Astrocyte (in vitro differentiated cells and primary cell): ENCODE measurements at regions not wholly inside any gene's neighbourhood (a gene's known extent, or its start where the extent isn't known, plus 50 kb on each side); places are given as distances from the start of the nearest gene placed in this dataset.

Experiments used
- EZH2 ChIP-seq: IDR thresholded peaks from 2 replicates; pipeline ENCODE4 v1.6.1; 2012; ENCODE audit warnings: mild to moderate bottlenecking, low read length, inconsistent platforms; ENCODE audit not compliant: insufficient read depth
- TF ChIP-seq, protein P1 (sequence below): IDR thresholded peaks from 2 replicates; pipeline ENCODE4 v1.5.1; 2011; ENCODE audit warnings: low read depth, mild to moderate bottlenecking, inconsistent platforms, low read length, moderate library complexity; ENCODE audit not compliant: insufficient read depth

DNA sequence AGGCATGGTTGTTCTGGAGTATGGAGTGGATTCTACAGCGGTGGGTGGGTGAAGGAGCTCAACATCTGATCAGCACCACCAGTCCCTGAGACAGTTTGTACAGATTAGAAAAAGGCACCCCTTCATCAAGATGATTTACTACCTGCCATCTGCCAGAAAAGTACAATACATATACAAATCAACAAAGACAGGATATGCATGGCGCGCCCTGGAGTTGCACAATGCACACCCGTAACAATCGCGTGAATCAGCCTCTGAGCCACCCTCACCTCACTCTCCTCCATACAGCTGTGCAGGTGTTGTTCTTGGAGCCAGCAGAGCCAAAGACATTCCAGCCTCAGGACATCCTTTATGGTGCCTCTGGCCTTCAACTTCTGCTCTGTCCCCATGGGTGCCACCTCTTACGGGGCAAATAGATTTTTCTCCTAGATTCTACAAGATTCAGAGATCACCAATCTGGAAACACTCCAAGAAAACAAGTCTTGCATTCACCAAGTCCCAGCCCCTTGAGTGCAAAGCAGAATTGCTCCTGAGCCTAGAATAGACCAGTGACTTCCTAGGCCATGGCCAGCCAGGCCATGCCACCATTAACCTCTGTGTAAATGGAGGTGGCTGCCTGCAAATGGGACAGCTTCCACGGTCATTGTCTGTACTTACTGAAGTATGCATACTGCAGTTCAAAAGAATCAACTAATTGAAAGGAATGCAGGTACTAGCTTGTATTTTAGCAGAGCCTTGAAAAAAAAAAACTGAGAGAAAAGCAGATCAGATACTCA, 490.9 kb downstream of the SOX6 start:
- TF ChIP-seq, protein P1, sequence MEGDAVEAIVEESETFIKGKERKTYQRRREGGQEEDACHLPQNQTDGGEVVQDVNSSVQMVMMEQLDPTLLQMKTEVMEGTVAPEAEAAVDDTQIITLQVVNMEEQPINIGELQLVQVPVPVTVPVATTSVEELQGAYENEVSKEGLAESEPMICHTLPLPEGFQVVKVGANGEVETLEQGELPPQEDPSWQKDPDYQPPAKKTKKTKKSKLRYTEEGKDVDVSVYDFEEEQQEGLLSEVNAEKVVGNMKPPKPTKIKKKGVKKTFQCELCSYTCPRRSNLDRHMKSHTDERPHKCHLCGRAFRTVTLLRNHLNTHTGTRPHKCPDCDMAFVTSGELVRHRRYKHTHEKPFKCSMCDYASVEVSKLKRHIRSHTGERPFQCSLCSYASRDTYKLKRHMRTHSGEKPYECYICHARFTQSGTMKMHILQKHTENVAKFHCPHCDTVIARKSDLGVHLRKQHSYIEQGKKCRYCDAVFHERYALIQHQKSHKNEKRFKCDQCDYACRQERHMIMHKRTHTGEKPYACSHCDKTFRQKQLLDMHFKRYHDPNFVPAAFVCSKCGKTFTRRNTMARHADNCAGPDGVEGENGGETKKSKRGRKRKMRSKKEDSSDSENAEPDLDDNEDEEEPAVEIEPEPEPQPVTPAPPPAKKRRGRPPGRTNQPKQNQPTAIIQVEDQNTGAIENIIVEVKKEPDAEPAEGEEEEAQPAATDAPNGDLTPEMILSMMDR = no peak
- no peak for TF ChIP-seq EZH2
